ENCODE measurements at regions not wholly inside any gene's neighbourhood (a gene's known extent, or its start where the extent isn't known, plus 50 kb on each side); places are given as distances from the start of the nearest gene placed in this dataset.

- Histone ChIP-seq H4K20me1 (ENCODE audit: control insufficient read depth, extremely low read depth, insufficient read depth, low read length) (no peaks in the 10 kb centered on the region), H3K27me3 (ENCODE audit: control insufficient read depth, insufficient read depth, low read length) (no peaks in the 10 kb centered on the region), H3K79me2 (ENCODE audit: control insufficient read depth, insufficient read depth, low read length) (no peaks in the 10 kb centered on the region), H3K4me3 (replicated peaks in 1 of 4; ENCODE audit: control extremely low read depth in 1 of 4, insufficient read depth in 1 of 4, low read depth in 3 of 4, low read length in 4 of 4) (no peak overlapping the region), H3K4me2 (ENCODE audit: extremely low read depth, insufficient read depth, low read length) (no peak overlapping the region), H2AFZ (ENCODE audit: low read length) (no peak overlapping the region), H3K36me3 (ENCODE audit: control insufficient read depth, insufficient read depth, low read length) (no peaks in the 10 kb centered on the region), H3K9me3 (ENCODE audit: control insufficient read depth, insufficient read depth, low read depth, low read length) (no peaks in the 10 kb centered on the region), H3K9ac (ENCODE audit: insufficient read depth, low read length) (no peak overlapping the region), H3K4me1 (ENCODE audit: control insufficient read depth, extremely low read depth, insufficient read depth, low read length) (no peaks in the 10 kb centered on the region), H3K27ac (ENCODE audit: insufficient read depth, low read length) (no peak overlapping the region)
- DNase-seq (ENCODE audit: low read depth in 2 of 2): no peak
- TF ChIP-seq EZH2 (IDR thresholded peaks at IDR 0.05; ENCODE audit: low read length, missing control alignments) (no peak), CTCF (conservative IDR thresholded peaks at IDR 0.05 in 1 of 2, IDR thresholded peaks at IDR 0.05 in 1 of 2; ENCODE audit: low read depth in 1 of 2, low read length in 2 of 2) (no peak)
Observed at GRCh38 chr13:76439546-76439945, 446.7 kb downstream of the KCTD12 start.

GRCh38 chr13:76438050-76438449 lies 448.2 kb downstream of the KCTD12 start:
- Histone ChIP-seq H3K4me2 (ENCODE audit: extremely low read depth, insufficient read depth, low read length) (no peak overlapping the region), H3K27me3 (ENCODE audit: control insufficient read depth, insufficient read depth, low read length) (no peaks in the 10 kb centered on the region), H3K9ac (ENCODE audit: insufficient read depth, low read length) (no peak overlapping the region), H3K9me3 (ENCODE audit: control insufficient read depth, insufficient read depth, low read depth, low read length) (no peaks in the 10 kb centered on the region), H2AFZ (ENCODE audit: low read length) (no peak overlapping the region), H3K36me3 (ENCODE audit: control insufficient read depth, insufficient read depth, low read length) (no peaks in the 10 kb centered on the region), H3K4me1 (ENCODE audit: control insufficient read depth, extremely low read depth, insufficient read depth, low read length) (no peaks in the 10 kb centered on the region), H3K27ac (ENCODE audit: insufficient read depth, low read length) (no peak overlapping the region), H3K79me2 (ENCODE audit: control insufficient read depth, insufficient read depth, low read length) (no peaks in the 10 kb centered on the region), H3K4me3 (replicated peaks in 1 of 4; ENCODE audit: control extremely low read depth in 1 of 4, insufficient read depth in 1 of 4, low read depth in 3 of 4, low read length in 4 of 4) (no peak overlapping the region), H4K20me1 (ENCODE audit: control insufficient read depth, extremely low read depth, insufficient read depth, low read length) (no peaks in the 10 kb centered on the region)
- DNase-seq (ENCODE audit: low read depth in 2 of 2): peak; percentile 3 to 69
- TF ChIP-seq CTCF (conservative IDR thresholded peaks at IDR 0.05 in 1 of 2, IDR thresholded peaks at IDR 0.05 in 1 of 2; ENCODE audit: low read depth in 1 of 2, low read length in 2 of 2) (no peak), EZH2 (IDR thresholded peaks at IDR 0.05; ENCODE audit: low read length, missing control alignments) (no peak)

GRCh38 chr13:76425935-76426334 lies 460.3 kb downstream of the KCTD12 start:
- no peaks in the 10 kb centered on the region for H4K20me1 ChIP-seq (ENCODE audit: control insufficient read depth, extremely low read depth, insufficient read depth, low read length)
- H3K4me1 ChIP-seq (ENCODE audit: control insufficient read depth, extremely low read depth, insufficient read depth, low read length): no peaks in the 10 kb centered on the region
- H3K27me3 ChIP-seq (ENCODE audit: control insufficient read depth, insufficient read depth, low read length): no peaks in the 10 kb centered on the region
- H3K4me3 ChIP-seq (replicated peaks in 1 of 4; ENCODE audit: control extremely low read depth in 1 of 4, insufficient read depth in 1 of 4, low read depth in 3 of 4, low read length in 4 of 4): no peak overlapping the region
- H3K4me2 ChIP-seq (ENCODE audit: extremely low read depth, insufficient read depth, low read length): no peak overlapping the region
- H2AFZ ChIP-seq (ENCODE audit: low read length): no peak overlapping the region
- H3K36me3 ChIP-seq (ENCODE audit: control insufficient read depth, insufficient read depth, low read length): no peaks in the 10 kb centered on the region
- no peak overlapping the region for H3K27ac ChIP-seq (ENCODE audit: insufficient read depth, low read length)
- TF ChIP-seq EZH2 (IDR thresholded peaks at IDR 0.05; ENCODE audit: low read length, missing control alignments) (no peak), CTCF (conservative IDR thresholded peaks at IDR 0.05 in 1 of 2, IDR thresholded peaks at IDR 0.05 in 1 of 2; ENCODE audit: low read depth in 1 of 2, low read length in 2 of 2) (no peak)
- H3K9me3 ChIP-seq (ENCODE audit: control insufficient read depth, insufficient read depth, low read depth, low read length): no peaks in the 10 kb centered on the region
- H3K9ac ChIP-seq (ENCODE audit: insufficient read depth, low read length): no peak overlapping the region
- H3K79me2 ChIP-seq (ENCODE audit: control insufficient read depth, insufficient read depth, low read length): no peaks in the 10 kb centered on the region
- DNase-seq (ENCODE audit: low read depth in 2 of 2): peak; percentile 72 to 93

Measured in fibroblast of lung (primary cell).